Fibroblast of skin of left biceps (primary cell): ENCODE measurements at regions not wholly inside any gene's neighbourhood (a gene's known extent, or its start where the extent isn't known, plus 50 kb on each side); places are given as distances from the start of the nearest gene placed in this dataset.

ENCODE experiments used
- DNase-seq, 2 experiments: peaks; one replicate each; pipeline ENCODE4 v3.0.0-alpha.2; 2013; ENCODE audit warnings: low read depth in 2 of 2

DNA sequence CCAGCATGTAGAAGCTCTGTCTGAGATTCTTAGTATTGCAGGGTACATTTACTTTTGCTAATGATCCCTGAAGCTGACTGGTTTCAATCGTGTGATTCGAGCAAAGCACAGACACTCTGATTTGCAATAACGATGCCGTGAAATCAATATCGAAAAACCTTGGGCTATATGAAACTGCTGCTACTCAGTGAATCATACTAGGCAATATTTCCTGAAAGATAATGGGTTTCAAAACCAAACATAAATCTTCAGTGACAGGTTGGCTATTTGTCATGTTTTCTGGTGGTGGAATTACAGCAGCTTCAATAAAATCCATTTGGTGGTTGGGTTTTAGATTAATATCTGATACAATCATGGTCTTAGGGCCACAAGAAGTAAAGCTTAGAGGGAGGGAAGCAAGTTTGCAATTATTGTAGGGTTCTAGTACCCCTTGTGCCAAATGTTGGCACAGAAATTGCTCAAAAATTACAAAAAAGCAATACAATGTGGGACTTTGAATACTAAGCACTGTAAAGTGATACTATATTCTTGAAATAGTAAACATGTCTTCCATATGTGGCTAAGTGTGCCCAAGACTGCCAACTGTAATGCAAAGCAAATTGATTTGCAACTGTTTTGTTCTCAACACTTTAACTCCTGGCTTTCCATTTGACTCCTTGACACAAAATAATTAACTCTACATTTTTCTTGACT is 112.4 kb upstream of the JAZF1 start:
- DNase-seq, result no peak

DNA sequence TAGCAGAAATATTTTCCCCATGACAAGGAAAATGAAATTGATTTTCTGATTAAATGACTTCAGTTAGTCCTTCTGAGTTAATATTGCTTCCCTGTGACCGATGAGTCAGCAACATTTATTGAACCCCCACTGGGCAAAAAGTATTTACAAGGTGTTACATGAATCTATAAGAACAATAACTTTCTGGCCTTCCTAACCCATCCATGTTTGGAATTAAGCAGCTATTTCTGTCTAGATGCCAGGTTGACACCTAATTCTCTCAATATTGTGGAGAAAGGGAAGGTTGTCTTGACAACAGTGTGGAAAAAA is 112.9 kb upstream of the JAZF1 start:
- no peak for DNase-seq

DNA sequence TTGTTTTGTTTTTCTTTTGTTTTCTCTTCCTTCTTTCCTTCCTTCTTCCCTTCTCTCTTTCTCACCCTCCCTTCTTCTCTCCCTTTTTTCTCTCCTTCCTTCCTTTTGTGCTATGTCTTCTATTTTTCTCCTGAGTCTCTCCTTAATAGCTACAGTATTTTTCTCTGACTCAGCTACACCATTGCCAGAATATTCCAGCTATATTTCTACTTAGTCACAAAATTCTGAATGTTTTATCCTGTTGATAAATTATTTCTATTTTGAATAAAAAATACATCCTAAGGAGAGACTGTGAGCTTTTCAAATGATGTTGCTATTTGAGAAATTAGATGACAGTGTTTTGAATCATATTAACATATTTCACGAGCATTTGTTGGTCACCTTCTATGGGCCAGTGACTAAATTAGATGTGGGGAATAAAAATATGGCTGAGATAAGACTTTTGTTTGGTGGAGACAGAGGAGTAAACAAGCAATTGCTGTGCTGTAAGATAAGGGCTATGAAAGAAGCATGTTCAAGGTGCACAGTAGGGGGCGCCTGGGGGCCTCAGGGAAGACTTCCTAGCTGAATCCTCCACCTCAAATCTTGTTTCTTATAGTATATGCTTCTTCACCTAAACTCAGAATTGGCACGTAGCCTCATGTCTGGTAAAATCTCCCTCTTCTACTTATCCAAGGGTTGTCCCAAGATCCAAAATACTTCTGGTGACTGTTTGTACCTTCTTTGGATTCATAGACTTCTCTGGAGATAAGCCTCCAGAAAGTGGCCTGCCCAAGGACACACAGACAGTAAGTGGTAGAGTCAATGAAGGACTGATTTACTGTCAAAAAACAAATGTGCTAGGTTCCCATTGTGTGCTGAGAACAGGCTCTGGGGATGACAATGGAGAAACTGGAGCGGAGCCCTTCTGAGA is 115.5 kb upstream of the CREB5 start:
- DNase-seq, result no peak

DNA sequence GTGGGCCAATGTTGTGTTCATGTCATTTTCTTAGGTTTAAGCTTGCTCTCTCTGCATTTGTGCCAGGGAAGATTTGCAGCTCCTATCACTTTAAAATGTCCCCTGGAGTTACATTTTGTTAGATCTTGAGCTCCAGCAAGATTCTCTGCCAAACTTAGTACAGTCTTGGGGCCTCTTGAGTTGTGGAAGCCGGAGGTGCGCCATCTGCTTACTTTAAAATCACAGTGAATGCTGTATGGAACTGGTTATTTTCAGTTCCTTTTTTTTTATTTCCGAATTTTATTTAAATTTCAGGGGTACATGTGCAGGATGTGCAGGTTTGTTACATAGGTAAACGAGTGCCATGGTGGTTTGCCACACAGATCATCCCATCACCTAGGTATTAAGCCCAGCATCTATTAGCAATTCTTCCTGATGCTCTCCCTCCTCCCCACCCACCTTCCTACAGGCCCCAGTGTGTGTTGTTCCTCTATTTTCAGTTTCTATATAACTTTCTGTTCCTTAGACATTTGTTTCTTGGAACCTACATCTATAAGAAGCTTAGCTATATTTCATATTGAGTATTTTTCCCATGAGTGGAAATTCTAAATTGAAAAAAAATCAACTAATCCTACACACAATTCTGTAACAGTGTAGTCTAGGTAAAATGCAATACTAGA is 114.4 kb upstream of the CREB5 start:
- no peak for DNase-seq

DNA sequence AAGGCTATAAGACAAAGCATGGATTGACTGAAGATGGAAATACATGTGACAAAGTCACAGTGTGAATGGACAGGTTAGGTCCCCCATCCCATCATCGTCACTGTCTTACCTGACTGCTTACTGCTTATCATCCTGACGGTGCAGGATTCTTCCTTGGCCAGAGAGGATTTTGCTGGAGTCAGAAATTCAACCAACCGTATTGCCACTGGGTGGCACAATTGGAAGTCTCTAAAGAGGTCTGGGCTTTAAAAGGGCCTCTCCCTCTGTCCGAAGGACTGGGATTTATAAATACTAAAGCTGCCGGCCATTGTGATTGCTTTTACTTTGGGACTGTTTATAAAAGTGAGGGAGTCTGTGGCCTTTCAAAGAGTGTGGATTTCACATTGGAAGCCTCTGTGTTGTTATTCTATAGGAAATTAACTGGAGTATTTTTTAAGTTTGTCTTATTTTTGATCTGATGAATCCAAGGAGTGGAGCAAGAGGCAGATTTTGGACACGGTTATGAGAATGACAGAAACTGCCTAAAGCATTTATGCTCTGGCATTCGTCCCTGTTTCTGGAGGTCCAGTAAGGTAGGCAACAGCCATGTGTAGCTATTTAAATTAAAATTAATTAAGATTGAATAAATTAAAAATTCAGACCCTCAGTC is 113.3 kb upstream of the CREB5 start:
- DNase-seq, result no peak

DNA sequence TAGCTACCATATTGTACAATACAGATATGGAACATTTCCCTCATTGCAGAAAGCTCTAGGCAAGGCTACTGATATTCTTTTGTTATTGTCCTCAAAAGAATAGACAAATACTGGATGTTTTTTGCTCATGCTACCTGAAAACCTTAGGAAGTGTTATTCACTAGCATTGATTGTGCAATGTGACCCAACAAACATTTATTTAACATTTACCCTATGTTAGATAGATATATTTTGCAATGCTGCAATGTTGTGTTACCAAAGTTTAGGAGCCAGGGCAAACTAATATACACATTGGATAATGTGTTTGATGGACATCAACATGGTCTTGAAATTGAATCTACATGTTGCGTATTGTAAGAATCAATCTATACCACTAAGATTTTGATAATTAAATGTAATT is 112.8 kb upstream of the CREB5 start:
- DNase-seq, result no peak

DNA sequence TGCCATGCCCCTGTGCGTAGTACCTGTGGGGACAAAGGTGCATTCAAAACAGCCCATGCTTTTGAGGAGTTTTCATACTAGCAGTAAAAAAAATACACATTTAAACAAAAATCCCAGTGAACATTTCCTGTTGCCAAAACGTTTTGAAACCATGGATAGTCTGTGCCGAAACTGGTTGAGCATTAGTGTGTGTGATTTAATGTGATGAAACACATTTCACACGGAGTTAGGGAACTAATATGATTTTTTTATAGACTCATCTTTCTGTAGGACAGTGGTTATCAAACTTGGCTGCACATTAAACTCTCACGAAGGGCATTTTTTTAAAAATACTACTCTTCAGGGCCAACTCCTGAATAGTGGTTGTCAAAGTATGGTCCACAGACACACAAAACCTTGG is 111.8 kb upstream of the CREB5 start:
- DNase-seq, result no peak

DNA sequence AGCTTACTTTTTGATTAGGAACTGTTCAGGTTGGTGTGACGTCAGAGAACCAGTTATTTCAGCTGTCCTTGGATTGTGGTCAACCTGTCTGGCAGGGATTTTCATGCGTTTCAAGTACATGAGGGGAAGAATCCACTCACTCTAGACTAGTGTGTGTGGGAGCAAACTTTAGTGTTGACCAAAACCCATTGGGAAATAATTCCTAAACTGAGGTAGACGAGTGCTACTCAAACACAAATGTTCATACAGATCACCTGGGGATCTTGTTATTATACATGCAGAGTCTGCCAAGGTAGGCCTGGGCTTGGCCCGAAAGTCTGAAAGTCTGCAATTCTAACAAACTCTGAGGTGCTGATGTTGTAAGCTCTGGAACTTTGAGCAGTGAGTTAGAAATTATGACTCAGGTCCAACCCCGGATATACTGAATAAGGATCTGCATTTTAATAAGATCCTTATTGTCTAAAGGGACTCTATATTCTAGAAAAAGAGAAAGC is 111.1 kb upstream of the CREB5 start:
- DNase-seq, result no peak

DNA sequence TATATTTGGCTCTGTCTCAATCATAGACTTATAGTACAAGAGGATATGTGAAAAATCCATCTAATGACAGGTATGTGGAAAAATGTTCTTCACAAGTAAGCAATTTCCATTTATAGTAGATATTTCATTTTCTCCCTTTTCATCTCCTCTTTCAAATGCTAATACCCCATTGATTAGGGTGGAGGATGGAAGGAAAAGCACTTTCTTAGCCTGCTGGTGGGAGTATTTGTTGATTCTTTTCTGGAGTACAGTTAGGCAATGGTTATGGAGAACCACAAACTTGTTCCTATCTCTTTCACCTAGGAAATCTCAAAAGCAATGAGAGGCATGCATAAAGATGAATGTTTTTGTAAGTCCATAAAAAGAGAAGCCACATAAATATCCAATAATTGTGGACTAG is 108.0 kb upstream of the CREB5 start:
- no peak for DNase-seq

DNA sequence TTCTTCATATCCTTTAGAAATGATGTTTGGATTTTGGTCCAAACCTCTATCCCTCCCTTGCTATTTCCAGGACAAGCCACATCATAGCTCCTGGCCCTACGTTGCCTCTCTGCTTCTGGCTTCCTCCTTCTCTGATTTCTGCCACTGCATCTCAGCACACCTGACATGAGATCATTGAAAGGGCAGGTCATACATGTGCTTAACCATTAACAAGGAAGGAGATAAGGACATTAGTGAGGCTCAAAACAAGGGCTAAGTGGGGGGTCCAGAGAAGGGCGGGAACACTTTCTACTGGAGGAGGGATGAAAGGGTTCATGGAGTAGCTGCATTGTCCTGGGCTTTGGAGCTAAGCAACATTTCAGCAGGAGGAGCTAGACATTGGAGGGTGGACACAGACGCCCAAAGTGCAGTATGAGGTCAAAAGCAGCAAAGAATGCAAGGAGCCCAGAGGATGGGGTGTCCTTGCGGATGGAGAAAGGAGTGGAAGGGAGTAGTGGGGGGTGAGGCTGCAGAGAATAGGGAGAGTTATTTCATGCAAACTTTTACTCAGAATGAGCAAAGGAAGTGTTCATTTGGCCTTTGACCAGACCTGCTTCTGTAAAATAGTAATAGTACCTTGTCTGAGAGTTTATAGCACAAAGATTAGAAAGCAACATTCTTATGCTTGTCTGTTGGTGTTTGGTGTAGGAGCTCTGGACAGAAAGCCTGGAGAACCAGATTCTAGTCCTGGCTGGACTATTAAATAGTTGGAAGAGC is 102.4 kb upstream of the CREB5 start:
- no peak for DNase-seq

DNA sequence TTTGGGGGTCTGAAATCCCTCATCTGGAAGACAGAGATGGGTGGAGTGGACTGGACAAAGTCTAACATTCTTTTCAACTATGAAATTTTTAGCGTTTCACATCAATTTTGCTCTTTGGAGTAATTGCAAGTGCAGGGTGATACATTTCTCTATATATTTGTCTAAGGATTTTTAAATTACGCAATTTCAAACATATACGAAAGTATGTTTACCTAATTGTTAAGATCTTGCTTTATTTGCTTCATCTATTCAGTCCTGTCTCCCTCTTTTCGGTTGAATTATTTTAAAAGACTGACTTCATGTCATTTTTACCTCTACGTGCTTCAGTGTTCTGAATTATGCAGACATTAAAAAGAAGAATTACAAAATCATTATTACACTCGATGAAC is 101.9 kb upstream of the CREB5 start:
- no peak for DNase-seq

DNA sequence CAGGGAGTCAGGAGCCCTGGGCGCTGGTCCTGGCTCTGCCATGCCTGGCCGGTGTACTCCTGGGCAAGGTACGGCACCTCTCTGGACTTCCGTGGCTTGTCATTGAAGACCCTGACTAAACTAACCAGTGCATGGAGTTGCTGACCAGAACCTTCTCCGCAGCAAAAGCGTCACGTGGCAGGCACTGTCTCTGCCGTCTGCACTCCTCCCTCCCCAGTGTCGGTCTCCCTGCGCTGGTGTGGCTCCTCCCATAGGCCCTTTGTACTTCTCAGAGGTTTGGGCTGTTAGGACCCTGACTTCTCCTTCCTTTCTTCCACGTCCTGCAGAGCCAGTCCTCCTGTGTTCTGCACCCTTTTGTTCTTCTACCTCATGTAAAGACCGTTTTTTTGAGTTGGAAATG is 100.6 kb upstream of the CREB5 start:
- DNase-seq, result no peak

DNA sequence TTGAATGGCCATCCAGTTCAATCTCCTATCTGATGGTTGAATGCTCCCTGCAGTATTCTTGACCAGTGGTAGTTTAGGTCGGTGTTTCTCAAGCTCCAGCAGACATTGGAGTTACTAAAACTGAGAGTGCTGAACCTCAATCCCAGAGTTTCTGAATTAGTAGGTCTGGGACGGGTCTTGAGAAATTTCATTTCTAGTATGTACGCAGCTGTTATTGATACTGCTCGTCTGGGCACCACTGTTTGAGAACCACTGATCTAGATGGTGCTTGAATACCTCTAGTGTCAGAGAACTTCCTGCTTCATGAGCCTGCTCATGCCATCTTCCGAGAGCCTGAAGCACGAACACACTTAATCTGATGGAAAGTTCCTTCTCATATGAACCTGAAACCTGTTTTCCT is 99.4 kb upstream of the CREB5 start:
- no peak for DNase-seq

DNA sequence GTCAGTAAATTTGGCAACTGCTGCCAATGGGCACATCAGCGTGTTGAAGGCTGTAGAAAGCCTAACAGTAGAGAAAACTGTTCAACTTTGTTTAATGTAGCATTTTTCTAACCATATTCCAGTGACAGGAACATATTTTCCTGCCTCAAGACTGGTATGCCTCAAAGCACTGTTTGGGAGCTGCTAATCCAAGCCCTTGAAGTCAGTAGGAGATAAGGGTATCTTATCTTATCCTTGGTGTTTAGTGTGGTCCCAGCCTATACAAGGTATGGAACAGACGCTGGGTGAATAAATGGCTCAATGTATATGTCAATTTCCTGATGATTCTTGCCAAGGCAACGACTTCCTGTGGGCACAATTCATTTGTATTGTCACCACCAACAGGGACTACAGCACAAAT is 97.5 kb upstream of the CREB5 start:
- no peak for DNase-seq

DNA sequence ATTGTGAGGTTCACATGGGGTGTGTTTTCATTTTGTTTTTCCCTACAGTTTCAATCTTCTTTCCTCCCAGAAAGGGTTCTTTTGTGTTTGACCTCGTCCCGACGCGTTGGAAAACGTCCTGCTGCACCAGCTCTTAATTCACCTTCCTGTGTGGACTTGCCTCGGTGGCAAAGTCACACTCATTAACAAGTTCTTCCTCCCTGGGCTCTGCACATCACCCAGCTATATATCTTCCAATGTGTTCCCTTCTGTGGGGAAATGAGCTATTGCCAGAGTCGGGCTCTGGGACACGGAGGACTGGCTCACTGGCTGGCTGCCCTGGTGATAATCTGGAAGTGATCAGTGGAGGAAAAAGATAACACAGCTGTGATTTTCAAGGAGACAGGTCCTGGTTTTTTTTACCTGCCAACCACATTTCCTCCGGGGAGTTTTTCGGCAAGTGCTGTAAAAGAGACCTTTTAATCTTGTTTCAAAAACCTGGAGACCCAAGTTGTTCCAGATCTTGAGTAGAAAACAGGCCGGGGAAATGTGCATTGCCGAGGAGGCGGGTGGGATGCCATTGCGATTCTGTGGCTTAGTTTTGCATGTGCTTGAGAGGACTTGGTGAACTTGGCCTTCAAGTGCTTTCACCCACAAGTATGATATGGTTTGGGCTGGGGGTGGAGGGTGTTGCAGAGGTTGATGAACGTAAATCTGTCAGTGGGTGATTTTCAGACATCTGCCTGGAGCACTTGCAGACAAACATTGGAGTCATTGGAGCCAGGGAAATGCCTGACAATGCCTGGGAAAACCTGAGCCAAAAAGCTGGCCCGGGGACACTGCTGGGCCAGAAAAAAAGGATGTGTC is 96.5 kb upstream of the CREB5 start:
- no peak for DNase-seq

DNA sequence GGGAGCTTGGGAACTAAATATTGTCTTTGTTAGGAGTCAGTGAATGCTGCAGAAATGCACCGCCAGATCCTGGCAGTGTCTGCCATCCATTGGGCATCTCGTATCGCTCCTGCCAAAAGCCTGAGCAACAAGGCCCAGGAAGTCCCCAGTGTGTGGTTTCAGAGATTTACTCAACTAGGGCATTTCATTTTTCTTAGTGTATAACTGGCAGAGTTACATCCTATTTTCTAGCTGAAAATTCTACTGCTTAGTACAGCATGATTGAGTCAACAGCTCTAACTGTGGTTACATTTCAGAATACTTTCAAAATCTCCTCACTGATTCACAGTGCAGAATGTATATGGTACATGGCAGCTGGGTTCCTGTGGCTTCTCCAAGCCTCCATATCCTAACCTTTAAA is 95.8 kb upstream of the CREB5 start:
- DNase-seq, result no peak

DNA sequence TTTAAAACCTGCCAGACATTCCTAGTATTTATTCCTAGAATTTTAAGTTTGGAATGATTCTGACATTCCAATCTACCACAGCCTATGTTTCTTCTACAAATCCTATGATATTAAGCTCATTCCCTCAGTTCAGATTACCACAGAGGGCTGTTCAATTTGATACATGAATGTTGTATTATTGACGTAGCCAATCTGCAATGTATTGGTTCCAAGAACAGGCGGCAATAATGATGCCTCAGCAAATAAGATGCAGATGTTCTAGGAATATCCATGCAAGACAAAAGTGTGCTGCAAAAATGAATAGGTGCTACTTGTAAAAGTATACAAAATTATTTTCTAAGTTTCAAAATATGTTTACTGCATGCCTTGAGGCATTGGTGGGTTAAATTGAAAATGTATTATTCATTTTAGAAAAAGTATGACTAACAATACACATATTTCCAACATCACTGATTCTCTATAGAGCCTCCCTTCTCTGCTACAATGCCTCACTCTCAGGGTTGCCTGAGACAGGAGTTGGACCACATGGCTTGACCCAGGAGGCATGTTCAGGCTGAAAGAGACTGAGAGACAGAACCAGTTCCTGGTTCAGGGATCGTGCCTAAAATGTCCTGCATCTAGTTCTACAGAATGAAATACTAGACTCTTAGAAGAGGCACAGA is 94.1 kb upstream of the CREB5 start:
- no peak for DNase-seq

DNA sequence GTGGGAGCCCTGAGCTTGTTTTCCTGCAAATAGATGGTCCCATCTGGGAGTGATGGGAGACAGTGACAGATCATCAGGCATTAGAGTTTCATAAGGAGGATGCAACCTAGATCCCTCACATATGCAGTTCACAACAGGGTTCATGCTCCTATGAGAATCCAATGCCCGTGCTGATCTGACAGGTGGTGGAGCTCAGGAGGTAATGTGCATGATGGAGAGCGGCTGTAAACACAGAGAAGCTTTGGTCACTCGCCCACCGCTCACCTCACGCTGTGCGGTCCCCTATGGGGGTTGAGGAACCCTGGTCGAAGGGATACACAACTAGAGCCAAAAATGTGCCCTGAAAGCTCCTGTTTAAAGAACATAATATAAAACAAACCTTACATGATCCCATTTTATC is 88.5 kb upstream of the CREB5 start:
- no peak for DNase-seq

DNA sequence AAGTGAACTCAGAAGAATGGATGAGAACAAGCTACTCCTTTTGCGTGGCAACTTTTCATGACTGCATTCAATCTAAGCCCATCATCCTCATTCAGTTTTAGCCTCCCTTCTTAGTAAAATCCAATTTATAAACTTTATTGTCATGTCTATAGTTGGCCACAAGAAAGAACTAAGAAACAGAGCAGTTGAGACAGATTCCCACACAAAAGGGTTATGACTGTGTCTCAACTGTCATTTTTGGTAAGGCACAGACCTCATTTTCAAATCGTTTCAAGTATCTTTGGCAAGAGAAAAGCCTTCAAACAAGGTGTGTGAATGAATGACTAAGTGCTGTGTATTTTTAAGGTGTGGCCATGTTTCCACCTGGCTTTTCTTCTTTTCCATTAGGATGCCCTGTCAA is 84.2 kb upstream of the CREB5 start:
- no peak for DNase-seq
